ENCODE measurements at regions not wholly inside any gene's neighbourhood (a gene's known extent, or its start where the extent isn't known, plus 50 kb on each side); places are given as distances from the start of the nearest gene placed in this dataset.

GRCh38 chr13:39859898-39860297 lies 204.4 kb downstream of the COG6 start:
- TF ChIP-seq CTCF (IDR thresholded peaks at IDR 0.05; ENCODE audit: insufficient read depth, low read depth, low read length) (no peak), EZH2 (IDR thresholded peaks at IDR 0.05; ENCODE audit: insufficient read depth, low read length) (no peak)

Measured in astrocyte (in vitro differentiated cells and primary cell).